Bronchial epithelial cell (primary cell): ENCODE measurements at regions not wholly inside any gene's neighbourhood (a gene's known extent, or its start where the extent isn't known, plus 50 kb on each side); places are given as distances from the start of the nearest gene placed in this dataset.

Experiments
- DNase-seq: peaks from one replicate; pipeline ENCODE4 v3.0.0-alpha.2; 2010; ENCODE audit warnings: low read depth
- FAIRE-seq: peaks from 2 replicates; lab custom pipeline; 2011; peaks lifted over from hg19 to GRCh38; lab: Jason Lieb, UNC
- H3K27me3 ChIP-seq: 2 replicates; pipeline ENCODE4 v1.5.1; 2011; ENCODE audit warnings: low read length; ENCODE audit not compliant: control insufficient read depth, insufficient read depth
- H3K36me3 ChIP-seq: 2 replicates; pipeline ENCODE4 v1.5.1; 2011; ENCODE audit warnings: low read length; ENCODE audit not compliant: control insufficient read depth, insufficient read depth
- H3K4me3 ChIP-seq: 2 replicates; pipeline ENCODE4 v1.5.1; 2011; ENCODE audit warnings: mild to moderate bottlenecking, low read depth, low read length, control low read depth
- CTCF ChIP-seq: IDR thresholded peaks from 2 replicates; pipeline ENCODE4 v1.5.1; 2011; ENCODE audit warnings: mild to moderate bottlenecking, moderate library complexity, low read length, control low read depth, inconsistent platforms; ENCODE audit not compliant: insufficient read depth, severe bottlenecking

GRCh38 chr4:37138789-37139188, 105.8 kb upstream of the NWD2 start:
- no peak for FAIRE-seq
- no peak for DNase-seq
- H3K27me3 ChIP-seq: no peaks in the 10 kb centered on the region
- H3K36me3 ChIP-seq: no peaks in the 10 kb centered on the region
- no peak overlapping the region for H3K4me3 ChIP-seq
- no peak for TF ChIP-seq CTCF

- H3K27me3 ChIP-seq: no peaks in the 10 kb centered on the region
- no peaks in the 10 kb centered on the region for H3K36me3 ChIP-seq
- DNase-seq: no peak
- no peak overlapping the region for H3K4me3 ChIP-seq
- no peak for TF ChIP-seq CTCF
- no peak for FAIRE-seq
Observed at GRCh38 chr4:37139987-37140386, 104.6 kb upstream of the NWD2 start.

GRCh38 chr4:37146260-37146659, 98.3 kb upstream of the NWD2 start:
- no peaks in the 10 kb centered on the region for H3K36me3 ChIP-seq
- TF ChIP-seq CTCF: no peak
- DNase-seq (no peak), FAIRE-seq (peak; percentile 32)
- H3K27me3 ChIP-seq: no peaks in the 10 kb centered on the region
- no peak overlapping the region for H3K4me3 ChIP-seq

GRCh38 chr4:37157476-37158167, 86.9 kb upstream of the NWD2 start:
- no peak for TF ChIP-seq CTCF
- no peak overlapping the region for H3K4me3 ChIP-seq
- no peaks in the 10 kb centered on the region for H3K36me3 ChIP-seq
- H3K27me3 ChIP-seq: no peaks in the 10 kb centered on the region
- FAIRE-seq (no peak), DNase-seq (no peak)

- no peak for TF ChIP-seq CTCF
- no peaks in the 10 kb centered on the region for H3K27me3 ChIP-seq
- no peak for FAIRE-seq
Observed at GRCh38 chr4:37160653-37161052, 83.9 kb upstream of the NWD2 start.

GRCh38 chr4:37165844-37166243, 78.7 kb upstream of the NWD2 start:
- Histone ChIP-seq H3K36me3 (no peaks in the 10 kb centered on the region), H3K4me3 (no peak overlapping the region), H3K27me3 (no peaks in the 10 kb centered on the region)
- TF ChIP-seq CTCF: no peak
- no peak for DNase-seq
- no peak for FAIRE-seq

More at GRCh38 chr4:37160653-37161052, 83.9 kb upstream of the NWD2 start:
- H3K36me3 ChIP-seq: no peaks in the 10 kb centered on the region
- H3K4me3 ChIP-seq: no peak overlapping the region
- no peak for DNase-seq
